ENCODE measurements at regions not wholly inside any gene's neighbourhood (a gene's known extent, or its start where the extent isn't known, plus 50 kb on each side); places are given as distances from the start of the nearest gene placed in this dataset.

DNA sequence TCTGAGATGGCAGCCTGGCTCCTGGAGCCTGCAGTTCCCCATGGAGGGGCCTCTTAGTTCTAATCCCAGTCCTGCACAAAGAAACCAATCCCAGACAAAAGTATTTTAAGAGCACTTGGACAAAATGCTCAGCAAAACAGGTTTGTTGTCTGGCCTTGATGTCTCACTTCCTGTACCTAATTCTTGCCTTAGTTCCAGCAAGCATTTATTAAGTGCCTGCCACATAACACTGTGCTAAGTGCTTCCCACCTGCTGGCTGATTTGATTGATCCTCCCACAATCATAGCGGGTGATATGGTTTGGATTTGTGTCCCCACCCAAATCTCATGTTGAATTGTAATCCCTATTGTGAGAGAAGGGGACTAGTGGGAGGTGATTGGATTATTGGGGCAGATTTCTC lies 65.7 kb upstream of the HABP2 start:
- TF ChIP-seq, protein P1, sequence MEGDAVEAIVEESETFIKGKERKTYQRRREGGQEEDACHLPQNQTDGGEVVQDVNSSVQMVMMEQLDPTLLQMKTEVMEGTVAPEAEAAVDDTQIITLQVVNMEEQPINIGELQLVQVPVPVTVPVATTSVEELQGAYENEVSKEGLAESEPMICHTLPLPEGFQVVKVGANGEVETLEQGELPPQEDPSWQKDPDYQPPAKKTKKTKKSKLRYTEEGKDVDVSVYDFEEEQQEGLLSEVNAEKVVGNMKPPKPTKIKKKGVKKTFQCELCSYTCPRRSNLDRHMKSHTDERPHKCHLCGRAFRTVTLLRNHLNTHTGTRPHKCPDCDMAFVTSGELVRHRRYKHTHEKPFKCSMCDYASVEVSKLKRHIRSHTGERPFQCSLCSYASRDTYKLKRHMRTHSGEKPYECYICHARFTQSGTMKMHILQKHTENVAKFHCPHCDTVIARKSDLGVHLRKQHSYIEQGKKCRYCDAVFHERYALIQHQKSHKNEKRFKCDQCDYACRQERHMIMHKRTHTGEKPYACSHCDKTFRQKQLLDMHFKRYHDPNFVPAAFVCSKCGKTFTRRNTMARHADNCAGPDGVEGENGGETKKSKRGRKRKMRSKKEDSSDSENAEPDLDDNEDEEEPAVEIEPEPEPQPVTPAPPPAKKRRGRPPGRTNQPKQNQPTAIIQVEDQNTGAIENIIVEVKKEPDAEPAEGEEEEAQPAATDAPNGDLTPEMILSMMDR (IDR thresholded peaks at IDR 0.05) = no peak
- TF ChIP-seq POLR2A (IDR thresholded peaks at IDR 0.05) = no peak
- TF ChIP-seq POLR2AphosphoS5 (IDR thresholded peaks at IDR 0.05) = no peak
